ENCODE measurements at regions not wholly inside any gene's neighbourhood (a gene's known extent, or its start where the extent isn't known, plus 50 kb on each side); places are given as distances from the start of the nearest gene placed in this dataset.
"Not testable (repeated sequence)": the region's sequence is repeated elsewhere in the genome, so short reads cannot be mapped to it uniquely, and the experiment has no call there.

DNA sequence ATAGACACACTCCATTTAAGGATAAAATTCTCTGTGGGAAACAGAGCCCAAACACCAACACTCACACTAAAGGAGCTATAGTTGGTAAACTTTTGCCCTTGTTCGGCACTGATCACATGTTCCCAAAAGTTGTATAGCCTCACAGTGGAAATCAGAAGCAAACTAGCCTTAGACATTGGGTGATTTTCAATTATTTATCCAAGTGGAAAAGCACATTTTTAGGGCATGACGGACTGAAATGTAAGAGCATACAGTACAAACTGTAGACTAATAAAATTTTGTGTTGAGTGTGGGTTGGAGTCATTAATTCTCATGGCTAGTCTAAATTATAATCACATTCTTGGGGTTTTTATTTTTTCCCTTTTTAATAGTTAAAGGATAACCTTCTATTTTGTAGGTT lies 202.4 kb downstream of the MOXD1 start:
- DNase-seq = peak; percentile 57 to 75 (median 59)

DNA sequence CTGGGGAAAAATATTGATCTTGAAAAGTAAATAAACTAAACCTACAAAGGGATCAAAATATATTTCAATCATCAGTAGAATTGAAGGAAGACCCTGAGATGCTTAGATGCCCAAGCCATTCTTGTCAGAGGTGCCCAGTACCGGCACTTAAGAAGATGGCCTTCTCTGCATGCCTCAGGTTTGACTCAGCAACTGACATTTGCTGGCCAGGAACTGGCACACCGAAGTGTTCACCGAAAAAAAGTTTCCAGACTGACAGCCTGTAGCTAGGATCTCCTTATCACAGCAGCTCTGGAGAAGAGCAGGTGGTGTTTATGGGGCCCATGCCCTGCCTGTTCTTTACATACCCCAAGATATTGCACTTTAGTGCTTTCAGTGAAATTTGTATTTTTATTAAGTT lies 203.2 kb downstream of the MOXD1 start:
- DNase-seq = no peak

DNA sequence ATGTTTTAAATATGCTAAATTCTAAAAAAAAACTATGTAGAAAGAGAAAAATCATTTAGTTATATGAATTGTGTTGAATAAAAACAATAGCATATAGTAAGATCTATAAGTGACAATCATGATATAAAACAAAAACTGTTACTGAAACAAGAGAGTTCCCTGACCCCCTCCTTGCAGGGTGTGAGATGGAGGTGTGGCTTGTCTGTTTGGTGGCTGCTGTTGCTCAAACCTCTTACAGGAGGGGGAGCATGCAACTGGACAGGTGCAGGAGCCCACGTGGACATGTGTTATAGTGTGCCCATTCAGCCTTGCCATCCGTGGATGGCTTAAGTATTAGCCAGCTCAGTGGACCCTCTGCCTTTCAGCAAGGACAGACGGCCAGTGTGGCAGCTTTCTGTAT lies 206.7 kb downstream of the MOXD1 start:
- no peak for DNase-seq

DNA sequence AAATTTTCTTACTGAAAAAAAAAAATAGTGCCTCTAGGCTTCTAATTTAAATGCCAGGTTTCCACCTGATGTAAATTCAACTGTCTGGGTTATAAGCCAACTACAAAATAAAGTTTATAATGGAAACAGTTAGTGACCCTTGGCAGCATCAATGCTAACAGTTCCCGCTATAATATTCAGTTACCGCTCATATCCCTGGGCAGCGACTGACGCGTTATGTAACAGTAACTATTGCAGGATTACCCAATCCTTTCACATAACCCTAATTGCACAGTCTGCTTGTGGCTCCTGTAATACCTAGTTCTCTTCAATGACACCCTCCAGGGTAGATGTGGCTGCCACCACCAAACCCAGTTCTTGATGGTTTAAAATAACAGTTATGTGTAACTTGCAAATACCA lies 208.6 kb downstream of the MOXD1 start:
- peak in 2 of 3 donors; percentile 38 to 53 for DNase-seq

DNA sequence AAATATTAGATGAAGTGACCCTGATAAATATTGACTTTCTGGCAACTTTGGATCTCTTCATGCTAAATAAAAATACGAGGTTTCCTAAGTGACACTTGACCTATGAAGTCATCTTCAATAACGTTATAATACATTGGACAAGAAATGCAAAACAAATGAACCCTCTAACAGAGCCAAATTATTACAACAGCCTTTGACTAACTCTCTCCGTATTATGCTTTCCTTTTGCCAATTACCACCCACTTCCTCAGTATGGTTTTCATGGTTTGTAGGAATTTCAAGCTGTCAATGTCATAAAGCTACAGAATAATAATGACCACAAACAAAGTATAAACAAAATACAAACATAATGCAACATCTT lies 210.5 kb downstream of the MOXD1 start:
- DNase-seq = peak in 1 of 3 donors; percentile 40

DNA sequence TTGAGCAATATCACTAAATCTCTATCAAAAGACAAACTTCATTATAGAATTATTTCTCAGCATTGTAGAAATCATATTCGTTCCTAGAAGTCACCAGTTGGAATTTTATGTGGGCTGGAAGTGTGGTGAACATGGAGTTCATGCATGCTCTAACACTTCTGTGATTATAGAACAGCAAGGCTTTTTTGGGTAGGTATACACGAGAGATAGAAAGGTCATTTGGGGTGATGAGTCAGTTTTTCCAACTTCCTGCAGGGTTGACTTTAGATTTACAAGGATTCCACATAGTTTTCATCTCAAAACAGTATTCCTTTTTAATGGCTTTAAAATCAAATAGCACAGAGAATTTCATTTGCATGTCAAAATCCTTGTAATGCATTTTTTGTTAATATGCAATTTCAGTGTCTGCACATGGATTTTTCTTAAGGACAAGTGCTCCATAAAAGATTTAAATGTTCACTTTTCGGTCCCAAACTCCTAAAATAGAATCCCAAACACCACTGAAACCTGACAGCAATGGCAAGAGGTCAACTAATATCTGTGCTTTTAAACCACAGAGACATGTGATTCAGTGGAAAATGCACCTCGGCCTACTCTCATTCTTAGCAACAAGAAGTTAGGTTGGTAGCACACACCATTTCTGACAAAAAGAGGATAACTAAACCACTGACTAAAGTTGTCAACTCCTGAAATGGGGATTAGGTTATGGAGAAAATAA lies 211.0 kb downstream of the MOXD1 start:
- DNase-seq = peak in 1 of 3 donors; percentile 44

DNA sequence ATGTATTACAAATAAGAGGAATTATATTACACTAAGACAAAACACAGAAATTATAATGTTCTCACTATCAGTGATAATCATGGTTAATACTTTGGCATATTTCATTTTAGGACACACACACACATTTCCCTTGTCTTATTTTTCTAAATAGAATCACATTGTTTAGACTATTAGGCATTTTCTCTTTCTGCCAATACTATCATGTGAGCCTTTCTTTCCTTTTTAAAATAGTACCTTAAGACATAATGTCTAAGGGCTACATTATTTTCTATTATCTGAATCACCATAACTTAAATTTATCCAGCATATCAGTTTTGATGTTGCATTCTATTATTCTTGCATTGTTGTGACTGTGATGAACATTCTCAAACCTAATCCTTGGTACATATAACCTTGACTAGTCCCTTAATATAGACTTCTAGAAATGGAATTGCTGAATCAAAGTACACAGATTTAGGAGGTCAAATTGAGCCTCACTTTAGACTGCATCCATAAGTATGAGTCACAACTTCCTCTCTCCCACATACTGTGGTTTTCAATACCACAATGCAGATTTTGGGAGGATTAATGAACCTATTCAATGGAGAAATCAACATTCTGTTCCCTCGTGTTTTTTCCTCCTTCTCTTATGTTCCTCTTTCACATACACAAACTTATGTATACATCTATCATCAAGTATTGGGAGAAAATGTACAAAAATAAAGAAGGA lies 212.6 kb downstream of the MOXD1 start:
- DNase-seq = peak in 1 of 3 donors; percentile 56

DNA sequence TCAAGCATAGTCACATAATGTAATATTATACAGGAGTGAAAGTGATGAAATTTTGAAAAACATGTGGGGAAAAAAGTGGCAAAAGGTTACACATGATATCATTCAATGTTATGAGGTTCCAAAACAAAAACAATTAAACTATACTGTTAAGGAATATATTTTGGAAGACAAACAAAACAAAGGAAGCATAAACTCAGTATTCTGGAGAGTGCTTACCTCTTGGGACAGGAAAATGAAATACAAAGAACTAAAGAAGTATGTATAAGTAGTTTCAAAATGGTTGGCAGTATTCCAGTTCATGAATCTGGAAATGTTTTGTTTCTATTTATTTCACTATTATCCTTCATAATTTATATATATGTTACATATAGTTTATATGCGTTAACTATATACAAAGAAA lies 213.5 kb downstream of the MOXD1 start:
- peak; percentile 58 to 85 (median 66) for DNase-seq

DNA sequence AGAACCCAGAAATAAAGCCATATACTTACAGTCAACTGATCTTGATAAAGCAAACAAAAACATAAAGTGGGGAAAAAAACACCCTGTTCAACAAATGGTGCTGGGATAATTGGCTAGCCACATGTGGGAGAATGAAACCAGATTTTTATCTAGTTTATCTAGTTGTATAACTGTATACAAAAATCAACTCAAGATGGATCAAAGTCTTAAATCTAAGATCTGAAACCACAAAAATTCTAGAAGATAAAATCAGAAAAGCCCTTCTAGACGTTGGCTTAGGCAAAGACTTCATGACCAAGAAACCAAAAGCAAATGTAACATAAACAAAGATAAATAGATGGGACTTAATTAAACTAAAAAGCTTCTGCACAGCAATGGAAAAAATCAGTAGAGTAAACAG lies 216.3 kb downstream of the MOXD1 start:
- DNase-seq = not testable (repeated sequence)

DNA sequence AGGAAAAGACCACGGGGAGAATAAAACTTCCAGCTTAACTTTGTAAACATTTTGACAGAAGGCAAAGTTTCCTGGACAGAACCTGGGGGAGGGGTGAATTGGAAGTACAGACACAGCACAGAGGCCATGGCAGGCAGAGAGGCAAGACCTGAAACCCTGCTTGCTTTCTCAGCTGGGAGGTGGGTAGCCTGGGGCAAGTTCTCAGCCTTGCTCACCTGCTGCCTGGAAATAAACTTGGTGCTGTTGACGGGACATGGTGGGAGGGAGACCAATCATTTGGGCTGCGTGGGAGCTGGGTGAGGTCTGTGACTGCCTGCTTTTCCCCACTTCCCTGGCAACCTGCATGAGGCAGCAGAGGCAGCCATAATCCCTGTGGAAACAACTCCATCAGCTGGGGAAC lies 221.3 kb downstream of the MOXD1 start:
- no peak for DNase-seq

DNA sequence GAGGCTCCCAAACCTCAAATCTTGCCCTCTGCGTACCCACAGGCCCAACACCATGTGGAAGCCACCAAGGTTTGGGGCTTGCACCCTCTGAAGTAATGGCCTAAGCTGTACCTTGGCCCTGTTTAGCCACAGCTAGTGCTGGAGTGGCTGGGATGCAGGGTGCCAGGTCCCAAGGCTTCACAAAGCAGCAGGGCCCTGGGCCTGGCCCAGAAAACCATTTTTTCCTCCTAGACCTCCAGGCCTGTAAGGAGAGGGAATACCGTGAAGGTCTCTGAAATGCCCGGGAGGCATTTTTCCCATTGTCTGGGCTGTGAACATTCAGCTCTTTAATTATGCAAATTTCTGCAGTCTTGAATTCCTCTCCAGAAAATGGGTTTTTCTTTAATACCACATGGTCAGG lies 223.7 kb upstream of the CCN2 start:
- DNase-seq = no peak

DNA sequence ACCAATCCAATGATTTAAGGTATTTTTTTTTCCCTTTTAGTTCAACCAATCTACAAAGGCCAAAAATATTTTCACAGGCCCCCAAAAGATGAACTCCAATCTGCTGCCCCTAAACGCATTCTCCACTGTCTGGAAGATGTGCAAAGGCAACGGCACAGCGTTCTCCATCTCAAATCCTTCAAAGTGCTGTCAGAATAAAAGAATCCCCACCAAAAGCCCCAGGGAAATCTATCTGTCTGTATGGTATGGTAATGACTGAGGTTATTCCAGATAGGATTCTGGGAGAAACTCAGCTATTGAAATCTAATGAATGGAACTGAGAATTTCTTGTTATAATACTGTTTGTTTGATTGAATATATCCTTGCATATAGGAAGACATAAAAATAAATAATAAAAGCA lies 217.8 kb upstream of the CCN2 start:
- DNase-seq = peak in 1 of 3 donors; percentile 36

DNA sequence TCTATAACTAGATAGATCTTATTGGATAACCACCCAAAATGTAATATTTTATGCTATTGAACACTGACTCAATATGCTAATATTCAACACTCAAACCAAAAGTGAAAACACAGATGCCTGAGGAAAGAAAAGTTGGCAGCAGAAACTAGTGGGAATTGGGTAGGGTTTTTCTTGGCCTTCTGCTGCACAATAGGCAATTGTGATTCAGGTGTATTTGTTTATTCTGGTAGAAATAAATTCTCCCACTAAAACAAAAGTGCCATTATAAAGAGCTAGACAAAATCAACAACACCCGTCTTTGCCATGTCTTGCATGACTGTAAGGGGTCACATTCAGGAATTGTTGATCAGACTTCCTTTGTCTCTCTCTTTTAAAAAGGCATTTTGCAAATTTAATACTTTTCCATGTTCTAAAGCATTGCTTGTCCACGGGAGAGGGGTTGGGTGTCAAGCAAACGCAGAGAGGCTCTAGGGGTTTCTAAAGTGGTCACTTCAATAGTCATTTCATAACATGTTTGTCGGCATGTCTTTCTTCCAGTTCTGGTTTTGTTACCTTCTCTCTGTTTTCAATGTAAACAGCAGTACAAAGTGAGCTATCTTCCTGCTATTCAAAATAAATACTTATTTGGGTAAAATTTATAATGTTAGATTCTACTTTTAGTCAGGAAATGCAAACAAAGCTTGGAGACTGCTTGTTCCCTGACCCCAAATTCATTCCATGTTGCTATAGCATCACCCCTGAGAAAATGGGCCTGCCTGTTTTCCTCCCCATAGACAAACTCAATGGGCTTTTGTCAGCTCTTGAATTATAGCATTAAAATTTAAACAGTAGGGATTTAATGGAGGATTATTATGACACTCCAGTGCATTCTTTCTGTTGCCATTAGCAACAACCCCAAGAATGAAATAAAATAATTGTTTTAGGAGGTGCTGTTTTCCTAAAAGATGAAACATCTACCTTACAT lies 217.0 kb upstream of the CCN2 start:
- peak in 1 of 3 donors; percentile 19 for DNase-seq

DNA sequence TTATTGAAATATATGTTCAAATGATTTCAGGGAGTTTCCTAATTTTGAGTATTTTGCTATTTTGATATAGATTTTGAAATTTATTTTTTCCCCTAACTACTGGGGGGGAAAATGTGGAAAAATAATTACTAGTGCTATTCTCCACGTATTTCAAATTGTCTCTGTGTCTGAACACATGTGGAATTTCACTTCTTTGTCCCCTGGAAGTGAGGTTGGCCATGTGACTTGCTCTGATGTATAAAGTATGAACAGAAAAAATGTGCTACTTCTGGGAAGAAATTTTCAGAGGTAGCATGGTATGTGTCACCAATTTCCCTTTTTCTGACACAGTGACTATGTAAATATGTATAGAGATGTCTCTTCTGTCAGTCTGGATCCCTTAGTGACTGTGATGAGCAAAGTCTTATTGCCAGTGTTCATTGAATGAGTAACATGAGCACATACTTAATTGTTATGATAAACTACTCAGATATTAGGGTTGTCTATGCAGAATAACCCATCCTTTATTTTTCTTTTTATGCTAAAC lies 215.4 kb upstream of the CCN2 start:
- no peak for DNase-seq

DNA sequence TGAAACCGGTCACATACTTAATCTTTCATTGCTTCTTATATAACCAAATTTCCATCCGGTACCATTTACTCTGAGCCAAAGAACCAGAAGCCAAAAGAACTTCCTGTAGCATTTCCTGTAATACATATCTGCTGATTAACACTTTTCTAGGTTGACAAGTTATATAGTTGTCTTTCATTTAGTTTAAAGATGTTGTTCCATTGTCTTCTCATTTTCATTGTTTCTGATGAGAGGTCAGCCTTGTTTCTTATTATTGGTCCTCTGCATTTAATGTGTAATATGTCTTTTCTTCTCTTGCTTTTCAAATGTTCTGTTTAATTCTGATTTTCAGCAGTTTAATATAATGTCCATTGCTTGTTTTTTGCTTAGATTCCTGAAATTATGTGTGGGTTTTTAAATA lies 214.5 kb upstream of the CCN2 start:
- no peak for DNase-seq

DNA sequence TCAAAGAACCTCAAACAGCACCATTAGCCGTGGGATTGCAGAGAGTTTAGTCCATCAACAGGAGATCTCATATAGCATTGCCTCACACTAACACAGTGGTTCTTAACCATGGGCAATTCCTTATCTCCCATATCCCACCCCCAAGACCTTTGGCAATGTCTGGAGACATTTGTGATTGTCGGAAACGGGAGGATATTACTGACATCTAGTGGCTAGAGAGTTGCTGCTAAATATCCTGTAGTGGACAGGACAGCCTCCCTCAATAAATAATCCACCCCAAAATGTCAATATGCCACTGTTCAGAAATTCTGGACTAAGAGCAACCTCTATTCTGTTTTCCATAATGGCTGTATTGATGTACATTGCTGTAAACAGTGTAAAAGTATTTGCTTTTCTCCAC lies 210.1 kb upstream of the CCN2 start:
- DNase-seq = peak; percentile 19 to 40 (median 33)

DNA sequence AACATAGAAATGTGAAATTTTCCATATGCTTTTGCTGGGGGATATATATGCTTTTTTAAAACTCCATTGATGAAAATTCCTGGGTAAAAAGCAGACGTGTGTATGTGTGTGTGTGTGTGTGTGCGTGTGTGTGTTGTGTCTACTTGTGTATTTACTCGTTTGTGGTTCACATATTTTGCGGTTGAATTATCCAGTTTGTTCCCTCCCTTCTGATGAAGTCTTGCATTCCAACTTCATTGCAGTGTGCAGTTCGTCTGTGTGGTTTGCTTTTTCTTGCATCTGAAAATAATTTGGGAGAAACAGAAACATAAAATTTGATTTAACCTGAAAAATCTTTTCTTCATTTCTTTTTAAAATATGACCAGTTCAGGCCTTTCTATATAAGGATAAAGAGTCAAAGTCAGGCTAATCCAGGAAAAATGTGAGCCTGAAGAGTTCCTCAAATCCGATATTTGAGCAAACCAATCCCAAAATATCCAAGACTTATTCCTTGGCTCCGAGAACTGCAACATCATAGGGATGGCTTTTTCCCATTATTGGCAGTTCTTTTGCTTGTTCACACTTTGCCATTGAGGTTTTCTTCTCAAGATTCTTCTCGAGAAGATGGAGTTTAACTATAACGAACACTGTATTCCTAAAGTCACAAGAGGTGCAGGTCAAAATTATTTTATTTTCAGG lies 202.2 kb upstream of the CCN2 start:
- DNase-seq = peak in 2 of 3 donors; percentile 63 to 94

DNA sequence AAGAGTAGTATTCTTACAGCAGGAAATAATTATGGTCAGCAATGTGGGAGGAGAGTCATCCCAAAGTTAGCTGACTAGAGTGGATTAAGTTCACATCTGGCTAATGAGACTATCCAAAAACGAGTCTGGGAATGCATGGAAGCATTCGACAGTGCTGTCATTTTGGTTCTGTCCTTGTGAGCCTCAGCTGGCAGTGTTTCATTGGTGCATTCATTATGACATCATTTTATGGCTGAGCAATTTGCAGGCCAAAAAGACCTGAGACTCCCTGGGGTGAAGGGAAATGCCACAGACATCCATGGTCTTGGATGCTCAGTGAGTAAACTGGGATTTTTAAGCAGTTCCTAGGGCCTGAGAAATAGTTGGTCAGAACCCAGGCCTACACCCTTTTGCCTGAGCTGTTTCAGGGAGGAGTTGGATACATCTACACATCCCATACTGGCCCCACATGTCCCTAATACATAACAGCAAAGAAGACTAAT lies 196.4 kb upstream of the CCN2 start:
- DNase-seq = peak; percentile 80 to 97 (median 91)

DNA sequence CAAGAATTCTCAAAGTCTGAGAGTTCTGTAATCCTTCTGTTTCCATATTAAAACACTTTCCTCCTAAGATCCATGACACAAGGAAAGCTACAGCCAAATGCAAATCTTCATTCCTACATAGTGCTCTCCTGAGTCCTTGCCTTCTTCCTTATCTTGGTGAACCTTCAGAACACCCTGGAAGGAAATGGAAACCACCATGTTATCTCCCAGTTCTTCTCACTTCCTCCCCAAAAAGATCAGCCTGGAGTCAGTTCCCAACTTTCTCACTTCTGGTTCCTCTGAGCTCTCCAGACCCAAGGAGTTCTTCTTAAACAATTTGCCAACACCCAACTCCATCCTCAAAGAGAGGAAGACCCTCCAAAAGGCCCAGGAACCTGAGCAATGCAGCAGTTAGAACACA lies 193.3 kb upstream of the CCN2 start:
- DNase-seq = no peak

DNA sequence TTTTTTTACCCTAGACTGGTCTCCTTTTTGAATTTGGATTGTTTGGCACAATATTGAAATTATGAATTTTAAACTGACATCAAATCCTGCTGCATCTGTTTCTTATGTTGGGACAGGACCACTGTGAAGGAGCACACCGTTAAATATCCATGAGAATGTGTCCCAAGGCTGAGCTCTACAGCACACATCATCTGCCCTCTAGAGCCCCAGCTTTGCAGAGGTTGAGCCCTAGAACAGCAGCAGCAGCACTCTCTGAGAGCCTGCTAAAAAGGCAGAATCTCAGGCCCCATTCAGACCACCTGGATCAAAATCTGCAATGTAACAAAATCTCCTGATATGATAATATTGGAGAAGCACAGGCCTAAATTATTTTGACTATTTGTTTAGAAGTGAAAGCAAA lies 192.1 kb upstream of the CCN2 start:
- DNase-seq = no peak

DNA sequence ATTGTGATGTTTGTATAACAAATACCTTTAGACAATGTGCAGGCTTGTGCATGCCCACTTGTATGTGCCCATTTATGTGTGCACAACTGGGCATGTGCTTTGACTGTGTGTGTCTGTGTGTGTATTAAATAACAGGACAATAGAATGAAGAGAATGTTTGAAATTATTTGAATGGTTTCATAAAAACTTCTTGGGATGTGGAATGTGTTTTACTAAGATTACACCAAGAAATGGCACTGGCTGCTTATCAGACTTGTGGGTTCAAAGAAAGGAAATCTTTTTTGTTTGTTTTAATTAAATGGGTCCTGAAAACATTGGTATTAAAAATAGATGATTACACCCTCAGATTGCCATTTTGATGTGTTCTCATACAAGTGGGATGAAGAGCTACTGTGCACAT lies 191.6 kb upstream of the CCN2 start:
- DNase-seq = no peak
